ENCODE measurements at regions not wholly inside any gene's neighbourhood (a gene's known extent, or its start where the extent isn't known, plus 50 kb on each side); places are given as distances from the start of the nearest gene placed in this dataset.

DNA sequence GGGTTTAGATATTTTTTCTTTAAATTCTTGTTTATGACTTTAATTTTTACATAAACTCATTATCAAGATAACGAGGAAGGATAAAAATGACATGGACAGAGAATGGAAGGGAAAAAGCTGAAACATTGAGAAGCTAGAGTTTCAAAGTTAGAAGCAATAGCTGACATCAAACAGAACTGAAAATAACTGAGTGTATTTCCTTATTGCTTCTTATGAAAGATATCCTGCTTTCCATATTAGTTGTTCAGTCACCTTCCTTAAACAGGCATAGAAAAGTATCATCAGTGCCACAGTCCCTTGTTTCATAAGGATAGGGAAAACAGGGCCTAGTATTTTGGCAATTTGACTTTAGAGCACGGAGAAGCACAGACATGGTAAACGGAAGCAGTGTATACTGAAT, 460.5 kb upstream of the GHITM start:
- DNase-seq (ENCODE audit: extremely low read depth in 1 of 11, low read depth in 9 of 11, low spot score in 4 of 11): no peak

- DNase-seq (ENCODE audit: extremely low read depth in 1 of 11, low read depth in 9 of 11, low spot score in 4 of 11): peak in 3 of 11 donors; percentile 2 to 12 (median 7)
These were observed 458.8 kb upstream of the GHITM start for GRCh38 chr10:83680470-83680891.

GRCh38 chr10:83682414-83682813, 456.9 kb upstream of the GHITM start:
- DNase-seq (ENCODE audit: extremely low read depth in 1 of 11, low read depth in 9 of 11, low spot score in 4 of 11): no peak

DNA sequence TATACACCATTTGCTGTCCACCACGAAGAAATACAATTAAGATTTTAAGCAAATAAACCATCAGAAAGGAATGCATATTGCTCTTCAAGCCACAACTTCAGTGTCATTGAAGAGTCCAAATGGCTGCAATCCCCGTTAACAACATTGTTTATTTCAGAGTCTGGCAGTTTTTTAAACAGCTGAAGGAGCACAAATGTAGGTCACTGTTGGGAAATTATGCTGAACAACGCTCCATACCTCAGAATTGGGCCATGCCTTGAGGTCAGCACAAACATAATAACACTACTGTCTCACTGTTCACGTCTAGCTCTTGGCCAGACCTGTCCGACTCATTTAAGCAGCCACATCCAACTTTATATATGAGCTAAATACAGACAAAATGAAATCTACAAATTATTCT, 453.9 kb upstream of the GHITM start:
- no peak for DNase-seq (ENCODE audit: extremely low read depth in 1 of 11, low read depth in 9 of 11, low spot score in 4 of 11)

DNA sequence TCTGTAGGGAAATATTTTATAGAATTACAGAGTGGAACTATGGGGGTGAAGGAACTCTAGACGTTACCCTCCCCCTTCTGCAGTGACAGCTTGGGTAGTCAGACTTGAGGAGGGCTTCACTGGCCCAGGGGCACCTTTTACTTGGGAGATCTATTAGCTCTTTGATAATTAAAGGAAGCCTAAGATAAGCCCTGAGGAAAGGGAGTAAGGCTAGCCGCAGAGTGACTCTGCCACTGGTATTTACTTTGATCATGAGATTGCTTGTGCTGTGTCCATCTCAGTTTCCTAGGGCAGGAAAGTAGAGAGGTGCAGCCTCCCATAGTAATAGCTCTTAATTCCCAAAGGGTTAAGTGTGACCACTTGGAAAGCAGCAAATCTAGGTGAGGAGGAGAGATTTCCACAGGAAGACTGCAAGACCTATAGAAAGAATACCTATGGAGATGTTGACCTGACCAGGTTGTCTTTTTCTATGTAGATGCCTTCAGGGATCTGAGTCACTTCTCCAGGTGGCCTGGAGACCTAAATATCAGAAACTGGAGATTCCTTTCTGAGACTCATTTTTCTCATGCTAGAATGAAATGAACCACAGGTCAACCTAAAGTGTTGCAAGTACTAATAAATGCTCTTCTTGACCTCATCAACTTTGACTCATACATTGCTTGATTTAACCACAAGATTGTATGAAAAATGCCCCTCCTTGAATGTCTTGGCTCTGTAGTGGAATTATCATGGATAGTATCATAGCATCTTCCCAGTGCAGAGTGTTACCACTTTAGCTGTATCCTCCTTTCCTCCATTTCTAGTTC, 447.3 kb upstream of the GHITM start:
- no peak for DNase-seq (ENCODE audit: extremely low read depth in 1 of 11, low read depth in 9 of 11, low spot score in 4 of 11)

DNA sequence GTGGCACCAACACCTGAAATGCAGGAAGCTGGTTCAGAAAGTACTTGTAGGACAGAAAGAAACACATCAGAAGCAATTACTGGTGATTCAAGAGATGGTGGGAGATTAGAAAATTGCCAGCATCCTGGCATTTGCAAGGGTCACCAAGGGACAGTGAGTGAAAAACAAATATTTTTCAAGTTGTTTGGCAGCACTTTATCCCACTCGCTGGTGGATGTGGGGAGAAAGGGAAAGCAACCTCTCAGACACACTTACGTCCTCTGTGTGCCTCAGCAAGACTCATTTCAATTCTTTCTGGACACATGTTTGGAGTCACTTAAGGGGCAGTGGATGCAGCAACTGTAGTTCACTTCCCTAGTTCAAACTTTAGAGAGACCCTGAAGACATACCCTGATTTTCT, 440.4 kb upstream of the GHITM start:
- no peak for DNase-seq (ENCODE audit: extremely low read depth in 1 of 11, low read depth in 9 of 11, low spot score in 4 of 11)

DNA sequence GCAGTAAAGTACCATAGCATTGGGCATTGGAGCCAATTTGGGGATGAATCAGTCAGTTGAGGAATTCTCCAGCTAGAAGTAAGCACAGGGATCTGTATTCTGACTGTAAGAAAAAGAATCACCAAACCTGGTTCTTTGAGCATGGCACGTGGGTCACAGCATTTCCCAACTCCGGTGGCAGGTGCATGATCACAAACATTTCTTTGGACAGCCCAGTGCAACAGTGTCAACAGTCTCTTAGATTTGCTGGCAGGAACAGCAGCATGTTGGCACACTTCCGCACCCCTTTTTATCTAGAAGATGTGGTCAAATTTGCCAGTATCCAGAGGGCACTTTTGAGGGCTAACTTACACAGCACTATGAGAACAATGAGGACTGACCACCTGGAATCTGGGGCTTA, 437.5 kb upstream of the GHITM start:
- DNase-seq (ENCODE audit: extremely low read depth in 1 of 11, low read depth in 9 of 11, low spot score in 4 of 11): no peak

DNA sequence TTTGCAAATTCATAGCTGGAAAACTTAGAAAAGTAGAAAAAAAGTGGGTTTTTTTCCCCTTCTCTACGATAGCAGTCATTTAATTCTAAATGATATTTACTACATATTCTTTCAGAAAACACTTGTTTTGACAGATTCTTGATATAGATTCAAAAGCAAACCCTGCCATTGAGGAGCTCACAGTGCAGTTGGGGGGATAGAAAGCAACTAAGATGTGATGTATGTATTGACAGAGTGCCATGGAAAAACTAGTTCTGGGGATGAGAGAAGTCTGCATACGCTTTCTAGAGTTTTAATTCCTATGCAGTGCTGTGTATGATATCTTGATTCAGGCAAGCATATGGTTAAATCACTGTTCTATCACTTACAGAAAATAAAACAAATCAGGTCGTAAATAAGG, 436.6 kb upstream of the GHITM start:
- no peak for DNase-seq (ENCODE audit: extremely low read depth in 1 of 11, low read depth in 9 of 11, low spot score in 4 of 11)

- no peak for DNase-seq (ENCODE audit: extremely low read depth in 1 of 11, low read depth in 9 of 11, low spot score in 4 of 11)
These were observed 433.2 kb upstream of the GHITM start for GRCh38 chr10:83706120-83706519.

DNA sequence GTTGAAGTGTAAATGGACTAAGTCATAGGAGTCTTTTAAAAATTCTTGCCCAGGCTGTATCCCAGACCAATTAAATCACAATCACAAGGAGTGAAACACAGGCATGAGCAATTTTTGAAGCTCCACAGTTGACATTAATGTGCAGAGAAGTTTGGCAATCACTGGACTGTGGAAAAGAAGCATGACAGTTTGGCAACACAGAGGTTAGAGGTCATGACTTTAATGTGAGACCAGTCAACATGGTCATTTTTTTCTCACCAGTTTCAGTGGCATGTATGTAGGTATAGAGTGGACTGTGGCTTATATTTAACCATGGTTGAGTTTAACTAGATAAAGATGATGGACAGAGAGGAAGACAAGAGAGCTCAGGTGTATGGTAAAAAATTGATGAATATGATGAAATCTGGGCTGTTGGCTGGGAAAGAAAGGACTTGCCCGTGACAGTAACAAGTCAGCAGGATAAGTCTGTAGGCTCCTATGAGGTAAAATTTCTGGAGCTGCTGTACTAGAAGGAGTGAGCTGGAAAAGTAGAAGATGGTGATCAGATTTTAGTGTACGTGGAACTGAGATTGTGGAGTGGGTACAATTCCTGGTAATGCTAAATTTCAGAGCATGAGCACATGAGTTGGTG, 432.2 kb upstream of the GHITM start:
- DNase-seq (ENCODE audit: extremely low read depth in 1 of 11, low read depth in 9 of 11, low spot score in 4 of 11): no peak

- no peak for DNase-seq (ENCODE audit: extremely low read depth in 1 of 11, low read depth in 9 of 11, low spot score in 4 of 11)
These were observed 425.9 kb upstream of the GHITM start for GRCh38 chr10:83713423-83713822.

GRCh38 chr10:83723080-83723479, 416.2 kb upstream of the GHITM start:
- DNase-seq (ENCODE audit: extremely low read depth in 1 of 11, low read depth in 9 of 11, low spot score in 4 of 11): no peak

GRCh38 chr10:83724471-83725241, 414.7 kb upstream of the GHITM start:
- no peak for DNase-seq (ENCODE audit: extremely low read depth in 1 of 11, low read depth in 9 of 11, low spot score in 4 of 11)

DNA sequence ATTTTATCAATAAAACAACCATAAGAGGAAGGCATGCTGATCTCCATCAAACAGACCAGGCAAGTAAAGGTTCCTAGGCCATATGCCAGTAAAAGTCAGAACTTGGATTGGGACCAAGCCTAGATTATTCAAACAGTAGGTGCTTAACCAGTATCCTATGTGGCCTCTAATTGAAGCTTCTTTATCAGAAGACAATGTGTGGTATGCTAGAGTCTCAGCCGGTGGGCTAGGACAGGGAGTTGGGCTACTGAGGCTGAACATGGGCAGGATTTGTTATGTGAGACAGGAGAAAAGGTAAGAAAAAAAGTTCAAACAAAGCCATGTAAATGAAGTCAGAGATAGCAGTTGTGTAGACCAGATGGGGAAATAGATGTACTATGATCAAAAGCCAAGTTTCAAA, 413.7 kb upstream of the GHITM start:
- DNase-seq (ENCODE audit: extremely low read depth in 1 of 11, low read depth in 9 of 11, low spot score in 4 of 11): no peak

- no peak for DNase-seq (ENCODE audit: extremely low read depth in 1 of 11, low read depth in 9 of 11, low spot score in 4 of 11)
These were observed 405.0 kb upstream of the GHITM start for GRCh38 chr10:83734278-83734677.

DNA sequence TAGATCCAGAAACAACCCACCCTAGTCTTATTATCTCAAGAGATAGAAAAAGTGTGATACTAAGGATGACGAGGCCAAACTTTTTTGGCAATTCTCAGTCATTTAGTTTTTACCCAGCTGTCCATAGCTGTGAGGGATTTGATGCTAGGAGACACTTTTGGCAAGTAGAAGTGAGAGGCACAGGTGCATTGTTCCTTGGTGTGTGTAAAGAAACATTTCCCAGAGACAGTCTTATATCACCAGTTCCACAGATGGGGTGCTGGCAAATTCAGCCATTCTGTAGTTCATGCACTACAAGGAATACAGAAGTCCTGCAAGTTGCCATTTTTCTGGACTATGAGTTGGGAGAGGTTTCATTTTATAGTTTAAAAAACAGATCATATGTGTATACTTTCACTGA, 403.3 kb upstream of the GHITM start:
- DNase-seq (ENCODE audit: extremely low read depth in 1 of 11, low read depth in 9 of 11, low spot score in 4 of 11): no peak

DNA sequence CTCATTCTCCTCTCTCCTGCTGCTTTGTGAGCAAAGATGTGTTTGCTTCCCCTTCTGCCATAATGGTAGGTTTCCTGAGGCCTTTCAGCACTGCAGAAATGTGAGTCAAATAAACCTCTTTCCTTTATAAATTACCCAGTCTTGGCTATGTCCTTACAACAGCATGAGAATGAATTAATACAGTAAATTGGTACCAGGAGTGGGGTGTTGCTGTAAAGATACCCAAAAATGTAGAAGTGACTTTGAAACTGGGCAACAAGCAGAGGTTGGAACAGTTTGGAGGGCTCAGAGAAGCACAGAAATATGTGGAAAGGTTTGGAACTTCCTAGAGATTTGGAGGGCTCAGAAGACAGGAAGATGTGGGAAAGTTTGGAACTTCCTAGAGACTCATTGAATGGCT, 388.7 kb upstream of the GHITM start:
- no peak for DNase-seq (ENCODE audit: extremely low read depth in 1 of 11, low read depth in 9 of 11, low spot score in 4 of 11)

GRCh38 chr10:83753490-83753889, 385.8 kb upstream of the GHITM start:
- no peak for DNase-seq (ENCODE audit: extremely low read depth in 1 of 11, low read depth in 9 of 11, low spot score in 4 of 11)

DNA sequence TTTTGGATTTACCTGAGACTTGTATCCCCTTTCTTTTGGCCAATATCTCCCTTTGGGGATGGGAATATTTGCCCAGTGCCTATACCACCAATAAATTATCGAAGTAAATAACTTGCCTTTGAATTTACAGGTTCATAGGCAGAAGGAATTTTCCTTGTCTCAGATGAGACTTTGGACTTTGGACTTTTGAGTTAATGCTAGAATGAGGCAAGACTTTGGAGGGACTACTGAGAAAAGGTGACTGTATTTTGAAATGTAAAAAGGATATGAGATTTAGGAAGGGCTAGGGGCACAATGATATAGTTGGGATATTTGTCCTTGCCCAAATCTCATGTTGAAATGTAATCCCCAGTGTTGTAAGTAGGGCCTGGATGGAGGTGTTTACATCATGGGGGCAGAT, 384.5 kb upstream of the GHITM start:
- DNase-seq (ENCODE audit: extremely low read depth in 1 of 11, low read depth in 9 of 11, low spot score in 4 of 11): no peak

DNA sequence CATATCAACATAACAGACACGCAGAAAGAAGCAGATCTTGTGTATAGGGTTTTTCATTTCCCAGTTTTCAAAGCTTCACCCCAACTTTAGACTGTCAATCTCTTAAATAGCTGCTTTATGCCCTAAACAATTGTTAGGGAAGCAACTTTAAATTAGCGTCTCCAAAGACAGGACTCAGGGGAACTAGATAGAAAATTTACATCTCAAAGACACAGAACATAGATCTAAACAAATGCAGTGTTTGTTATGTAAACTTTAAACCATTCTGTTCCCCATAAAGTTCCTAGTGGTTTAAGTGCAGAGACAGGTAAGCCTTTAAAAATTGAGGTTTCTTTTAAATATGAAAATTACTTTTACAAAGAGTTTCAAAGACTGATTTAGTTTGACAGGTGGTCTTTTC, 379.2 kb upstream of the GHITM start:
- no peak for DNase-seq (ENCODE audit: extremely low read depth in 1 of 11, low read depth in 9 of 11, low spot score in 4 of 11)
